Thymus (tissue), 11 donors: ENCODE measurements at regions not wholly inside any gene's neighbourhood (a gene's known extent, or its start where the extent isn't known, plus 50 kb on each side); places are given as distances from the start of the nearest gene placed in this dataset.

Experiments
- DNase-seq, 9 donors: peaks; one replicate each; pipeline ENCODE4 v3.0.0-alpha.2; 2013; ENCODE audit warnings: low spot score in 9 of 9, low read depth in 6 of 9, missing footprints in 1 of 9
- H3K27ac ChIP-seq, 2 donors: one replicate each; pipeline ENCODE4 v1.5.1; 2013; ENCODE audit warnings: control low read depth in 1 of 2, low read depth in 1 of 2, low read length in 1 of 2, mild to moderate bottlenecking in 1 of 2, moderate library complexity in 1 of 2
- H3K27me3 ChIP-seq, 2 donors: one replicate each; pipeline ENCODE4 v1.5.1; 2013; ENCODE audit warnings: low read length in 1 of 2; ENCODE audit not compliant: control insufficient read depth in 2 of 2, insufficient read depth in 1 of 2
- H3K36me3 ChIP-seq, 2 donors: one replicate each; pipeline ENCODE4 v1.5.1; 2013; ENCODE audit warnings: low read length in 1 of 2, mild to moderate bottlenecking in 1 of 2, moderate library complexity in 1 of 2; ENCODE audit not compliant: control insufficient read depth in 2 of 2, insufficient read depth in 2 of 2
- H3K4me1 ChIP-seq, 2 donors: one replicate each; pipeline ENCODE4 v1.5.1; 2013; ENCODE audit warnings: low read length in 2 of 2; ENCODE audit not compliant: control insufficient read depth in 2 of 2, insufficient read depth in 2 of 2
- H3K4me3 ChIP-seq, 2 donors: one replicate each; pipeline ENCODE4 v1.5.1; 2013; ENCODE audit warnings: low read length in 2 of 2, control low read depth in 1 of 2, mild to moderate bottlenecking in 1 of 2
- H3K9me3 ChIP-seq, 2 donors: one replicate each; pipeline ENCODE4 v1.5.1; 2013; ENCODE audit warnings: low read length in 1 of 2, mild to moderate bottlenecking in 1 of 2; ENCODE audit not compliant: control insufficient read depth in 2 of 2, insufficient read depth in 1 of 2
- WGBS: extraction: QIAGEN DNeasy Blood & Tissue Kit; methylation state at CpG from one replicate; pipeline ENCODE4 v1.1.7; 2013; 5-methylcytosine and 5-hydroxymethylcytosine counted together
- donor health status: healthy.

GRCh38 chr2:177154809-177155208, 57.8 kb upstream of the HNRNPA3 start:
- no peaks in the 10 kb centered on the region for H3K36me3 ChIP-seq
- 97% methylated on average over 1 of the region's 1 CpG for WGBS
- DNase-seq, result no peak
- no peaks in the 10 kb centered on the region for H3K4me1 ChIP-seq
- H3K4me3 ChIP-seq, result no peak overlapping the region
- peaks cover 0 to 2% of the 10 kb centered on the region in 2 donors for H3K27me3 ChIP-seq
- no peaks in the 10 kb centered on the region for H3K9me3 ChIP-seq
- no peak overlapping the region for H3K27ac ChIP-seq

- no peaks in the 10 kb centered on the region for H3K27me3 ChIP-seq
- no peaks in the 10 kb centered on the region for H3K36me3 ChIP-seq
- H3K9me3 ChIP-seq, result no peaks in the 10 kb centered on the region
- WGBS, result 98% methylated on average over 1 of the region's 1 CpG
- DNase-seq, result no peak
- H3K4me1 ChIP-seq, result no peaks in the 10 kb centered on the region
- no peak overlapping the region for H3K4me3 ChIP-seq
- H3K27ac ChIP-seq, result no peak overlapping the region
Observed at GRCh38 chr2:177155631-177156030, 57.0 kb upstream of the HNRNPA3 start.

- H3K27me3 ChIP-seq, result no peaks in the 10 kb centered on the region
- no peaks in the 10 kb centered on the region for H3K9me3 ChIP-seq
- no peak overlapping the region for H3K27ac ChIP-seq
- no peaks in the 10 kb centered on the region for H3K36me3 ChIP-seq
- 52% methylated on average over 12 of the region's 12 CpGs for WGBS
- DNase-seq, result peak in 3 of 9 donors; percentile 28 to 47 (median 32)
- H3K4me1 ChIP-seq, result peaks cover 3 to 14% of the 10 kb centered on the region in 2 donors
- no peak overlapping the region for H3K4me3 ChIP-seq
Observed at GRCh38 chr2:177161741-177162460, 50.7 kb upstream of the HNRNPA3 start.
